Erythroblast (primary cell): ENCODE measurements at regions not wholly inside any gene's neighbourhood (a gene's known extent, or its start where the extent isn't known, plus 50 kb on each side); places are given as distances from the start of the nearest gene placed in this dataset.

Experiments
- GATA1 ChIP-seq: IDR thresholded peaks from 2 replicates; pipeline ENCODE4 v1.6.1; 2011; ENCODE audit warnings: low read depth, mild to moderate bottlenecking, control low read depth, low read length, moderate library complexity
- POLR2A ChIP-seq: IDR thresholded peaks from 2 replicates; pipeline ENCODE4 v1.6.1; 2011; ENCODE audit warnings: mild to moderate bottlenecking, low read length

- no peak for TF ChIP-seq POLR2A
- no peak for TF ChIP-seq GATA1
Observed at GRCh38 chr18:69120833-69121232, 279.9 kb upstream of the DOK6 start.
